GM15510 (cell line): ENCODE measurements at regions not wholly inside any gene's neighbourhood (a gene's known extent, or its start where the extent isn't known, plus 50 kb on each side); places are given as distances from the start of the nearest gene placed in this dataset.

Experiments used
- POLR2A ChIP-seq: IDR thresholded peaks from 3 replicates; pipeline ENCODE4 v1.6.1; 2011; ENCODE audit warnings: borderline replicate concordance; ENCODE audit not compliant: insufficient read length; ENCODE audit errors: extremely low read depth

- no peak for TF ChIP-seq POLR2A
Measured at GRCh38 chr1:221832617-221833016, 90.7 kb upstream of the DUSP10 start.

GRCh38 chr1:221832151-221832550 is 90.3 kb upstream of the DUSP10 start:
- no peak for TF ChIP-seq POLR2A

- no peak for TF ChIP-seq POLR2A
Measured at GRCh38 chr1:221829327-221830015, 87.6 kb upstream of the DUSP10 start.

GRCh38 chr1:221827307-221827642 is 85.4 kb upstream of the DUSP10 start:
- no peak for TF ChIP-seq POLR2A

GRCh38 chr1:221824909-221825308 is 83.0 kb upstream of the DUSP10 start:
- no peak for TF ChIP-seq POLR2A

- no peak for TF ChIP-seq POLR2A
Measured at GRCh38 chr1:221824025-221824424, 82.1 kb upstream of the DUSP10 start.

GRCh38 chr1:221823561-221823960 is 81.7 kb upstream of the DUSP10 start:
- no peak for TF ChIP-seq POLR2A

- no peak for TF ChIP-seq POLR2A
Measured at GRCh38 chr1:221823149-221823548, 81.3 kb upstream of the DUSP10 start.

- no peak for TF ChIP-seq POLR2A
Measured at GRCh38 chr1:221822591-221822990, 80.7 kb upstream of the DUSP10 start.

- TF ChIP-seq POLR2A: no peak
Measured at GRCh38 chr1:221816899-221817298, 75.0 kb upstream of the DUSP10 start.

GRCh38 chr1:221815660-221816059 is 73.8 kb upstream of the DUSP10 start:
- no peak for TF ChIP-seq POLR2A

- TF ChIP-seq POLR2A: no peak
Measured at GRCh38 chr1:221813887-221814286, 72.0 kb upstream of the DUSP10 start.

- no peak for TF ChIP-seq POLR2A
Measured at GRCh38 chr1:221812905-221813597, 71.2 kb upstream of the DUSP10 start.

GRCh38 chr1:221812088-221812752 is 70.3 kb upstream of the DUSP10 start:
- TF ChIP-seq POLR2A: no peak

GRCh38 chr1:221810406-221810805 is 68.5 kb upstream of the DUSP10 start:
- no peak for TF ChIP-seq POLR2A
